ENCODE measurements at regions not wholly inside any gene's neighbourhood (a gene's known extent, or its start where the extent isn't known, plus 50 kb on each side); places are given as distances from the start of the nearest gene placed in this dataset.

GRCh38 chr16:66315210-66315825 lies 51.2 kb upstream of the CDH5 start:
- no peak for DNase-seq (ENCODE audit: low read depth)
- H3K4me3 ChIP-seq (ENCODE audit: low read depth, low read length): no peak overlapping the region
- peak; percentile 99 for TF ChIP-seq CTCF (IDR thresholded peaks at IDR 0.05; ENCODE audit: control insufficient read depth, extremely low read depth, insufficient read depth)

GRCh38 chr16:66311306-66311705 lies 55.2 kb upstream of the CDH5 start:
- DNase-seq (ENCODE audit: low read depth): no peak
- TF ChIP-seq CTCF (IDR thresholded peaks at IDR 0.05; ENCODE audit: control insufficient read depth, extremely low read depth, insufficient read depth): no peak
- no peak overlapping the region for H3K4me3 ChIP-seq (ENCODE audit: low read depth, low read length)

GRCh38 chr16:66309215-66309807 lies 57.2 kb upstream of the CDH5 start:
- no peak for DNase-seq (ENCODE audit: low read depth)
- H3K4me3 ChIP-seq (ENCODE audit: low read depth, low read length): no peak overlapping the region
- TF ChIP-seq CTCF (IDR thresholded peaks at IDR 0.05; ENCODE audit: control insufficient read depth, extremely low read depth, insufficient read depth): no peak

GRCh38 chr16:66308096-66308495 lies 58.4 kb upstream of the CDH5 start:
- no peak overlapping the region for H3K4me3 ChIP-seq (ENCODE audit: low read depth, low read length)
- TF ChIP-seq CTCF (IDR thresholded peaks at IDR 0.05; ENCODE audit: control insufficient read depth, extremely low read depth, insufficient read depth): no peak
- no peak for DNase-seq (ENCODE audit: low read depth)

GRCh38 chr16:66306366-66307150 lies 59.9 kb upstream of the CDH5 start:
- H3K4me3 ChIP-seq (ENCODE audit: low read depth, low read length): no peak overlapping the region
- no peak for TF ChIP-seq CTCF (IDR thresholded peaks at IDR 0.05; ENCODE audit: control insufficient read depth, extremely low read depth, insufficient read depth)
- DNase-seq (ENCODE audit: low read depth): no peak

- DNase-seq (ENCODE audit: low read depth): no peak
- TF ChIP-seq CTCF (IDR thresholded peaks at IDR 0.05; ENCODE audit: control insufficient read depth, extremely low read depth, insufficient read depth): no peak
- H3K4me3 ChIP-seq (ENCODE audit: low read depth, low read length): no peak overlapping the region
Observed at GRCh38 chr16:66304961-66305360, 61.5 kb upstream of the CDH5 start.
